HG02678 (cell line): ENCODE measurements at regions not wholly inside any gene's neighbourhood (a gene's known extent, or its start where the extent isn't known, plus 50 kb on each side); places are given as distances from the start of the nearest gene placed in this dataset.
"Not testable (repeated sequence)": the region's sequence is repeated elsewhere in the genome, so short reads cannot be mapped to it uniquely, and the experiment has no call there.

Experiments
- ATAC-seq: cut with Tn5 transposase; IDR thresholded peaks from one replicate; pipeline ENCODE4 v1.9.1; 2021; ENCODE audit warnings: mild to moderate bottlenecking, moderate library complexity; ENCODE audit not compliant: unreplicated experiment

DNA sequence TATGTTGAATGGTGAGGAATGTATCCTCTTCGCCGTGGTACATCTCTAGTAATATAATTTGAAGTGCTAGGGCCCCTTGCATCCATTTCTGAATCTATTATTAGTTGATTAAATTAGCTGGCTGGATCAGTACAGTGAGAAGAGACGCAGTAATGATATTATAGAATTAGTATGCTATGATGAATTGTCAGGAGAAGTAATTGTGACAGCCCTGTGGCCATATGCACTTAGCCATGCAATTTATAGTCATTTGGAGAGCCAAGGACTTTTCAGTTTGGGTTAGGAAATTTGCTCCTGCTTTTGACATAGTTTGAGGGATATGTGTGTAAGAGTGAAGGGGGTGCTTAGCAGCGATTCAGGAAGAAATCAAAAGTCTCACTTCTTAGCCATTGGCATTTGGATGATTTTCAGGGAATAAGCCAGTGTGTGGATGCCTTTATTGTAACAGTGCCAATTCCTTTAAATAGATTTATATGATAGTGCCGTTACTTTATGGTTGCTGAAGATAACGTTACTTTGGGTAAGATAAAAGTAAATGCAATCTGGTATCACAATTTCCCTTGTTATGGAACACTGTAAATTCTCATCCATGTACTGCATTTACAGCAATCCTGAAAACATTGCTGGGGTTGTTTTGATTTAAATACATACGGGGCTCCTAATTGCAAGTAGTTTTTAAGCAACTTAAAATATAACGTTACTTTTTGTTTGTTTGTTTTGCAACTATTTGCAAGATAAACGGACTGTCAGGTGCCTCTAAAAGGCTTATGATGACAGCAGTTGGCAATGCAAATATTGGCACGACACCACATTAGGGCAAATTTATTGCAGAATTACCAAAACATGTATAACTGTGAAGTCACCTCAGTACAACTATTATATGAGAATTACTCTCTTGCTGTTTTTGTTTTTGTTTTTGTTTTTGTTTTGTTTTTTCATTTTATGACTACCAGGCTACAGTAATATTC is 875.4 kb upstream of the WWC1 start:
- ATAC-seq = no peak

DNA sequence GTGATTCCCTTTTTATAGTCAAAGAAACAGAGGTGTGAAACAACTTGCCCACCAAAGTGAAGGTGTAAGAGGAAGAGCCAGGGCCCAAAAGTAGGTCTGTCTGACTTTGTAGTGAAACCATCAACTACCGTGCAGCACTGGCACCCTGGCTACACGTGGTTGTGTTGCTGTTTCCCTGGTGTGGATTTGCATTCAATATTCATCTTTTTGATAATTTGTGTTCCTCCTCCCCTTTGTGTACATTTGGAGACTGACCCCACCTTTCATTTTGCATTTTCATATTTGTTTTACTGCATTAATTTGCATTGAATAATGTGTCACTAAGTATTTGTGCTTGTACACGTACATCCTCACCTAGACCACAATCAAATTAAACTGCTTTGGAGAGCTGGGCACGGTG is 873.8 kb upstream of the WWC1 start:
- no peak for ATAC-seq

DNA sequence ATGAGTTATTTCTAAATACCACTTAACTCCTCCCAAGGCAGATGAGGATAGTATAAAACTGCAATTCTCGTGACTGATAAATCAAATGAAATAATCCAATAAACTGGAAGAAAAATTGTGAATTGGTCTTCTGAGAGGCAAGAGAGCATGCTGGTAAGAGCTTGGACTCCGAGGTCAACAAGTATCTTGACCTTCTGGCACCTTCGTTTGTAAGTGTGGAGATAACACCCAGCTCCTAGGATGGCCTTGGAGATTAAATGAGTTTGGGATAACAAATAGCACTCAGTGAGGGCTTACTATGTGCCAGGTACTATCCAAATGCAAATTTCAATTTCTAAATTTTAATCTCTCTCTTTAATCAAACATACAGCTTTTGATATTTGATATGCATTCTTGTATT is 866.3 kb upstream of the WWC1 start:
- ATAC-seq = no peak

DNA sequence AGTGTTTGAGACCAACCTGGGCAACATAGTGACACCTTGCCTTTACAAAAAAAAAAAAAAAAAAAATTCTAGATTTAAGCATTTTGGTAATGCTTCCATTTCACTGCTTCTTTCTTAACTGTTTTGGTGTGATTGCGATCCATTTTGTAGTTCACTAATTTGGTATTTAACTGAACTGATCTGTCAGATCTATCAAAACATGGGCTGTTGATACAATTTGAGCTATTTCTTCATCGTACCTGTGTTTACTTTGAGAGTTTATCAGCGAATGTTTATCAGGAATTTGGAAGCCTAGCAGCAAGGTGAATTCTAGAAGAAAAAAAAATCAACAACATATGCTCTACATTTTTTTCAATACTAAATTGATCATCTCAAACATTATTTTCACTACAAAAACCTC is 864.9 kb upstream of the WWC1 start:
- no peak for ATAC-seq

DNA sequence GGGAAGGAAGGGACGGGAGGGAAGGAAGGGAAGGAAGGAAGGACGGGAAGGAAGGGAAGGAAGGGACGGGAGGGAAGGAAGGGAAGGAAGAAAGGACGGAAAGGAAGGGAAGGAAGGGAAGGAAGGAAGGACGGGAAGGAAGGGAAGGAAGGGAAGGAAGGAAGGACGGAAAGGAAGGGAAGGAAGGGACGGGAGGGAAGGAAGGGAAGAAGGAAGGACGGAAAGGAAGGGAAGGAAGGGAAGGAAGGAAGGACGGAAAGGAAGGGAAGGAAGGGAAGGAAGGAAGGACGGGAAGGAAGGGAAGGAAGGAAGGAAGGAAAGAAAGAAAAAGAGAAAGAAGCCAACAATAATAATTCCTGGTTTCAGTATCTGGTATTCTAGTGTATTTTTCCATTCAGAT is 863.8 kb upstream of the WWC1 start:
- not testable (repeated sequence) for ATAC-seq

DNA sequence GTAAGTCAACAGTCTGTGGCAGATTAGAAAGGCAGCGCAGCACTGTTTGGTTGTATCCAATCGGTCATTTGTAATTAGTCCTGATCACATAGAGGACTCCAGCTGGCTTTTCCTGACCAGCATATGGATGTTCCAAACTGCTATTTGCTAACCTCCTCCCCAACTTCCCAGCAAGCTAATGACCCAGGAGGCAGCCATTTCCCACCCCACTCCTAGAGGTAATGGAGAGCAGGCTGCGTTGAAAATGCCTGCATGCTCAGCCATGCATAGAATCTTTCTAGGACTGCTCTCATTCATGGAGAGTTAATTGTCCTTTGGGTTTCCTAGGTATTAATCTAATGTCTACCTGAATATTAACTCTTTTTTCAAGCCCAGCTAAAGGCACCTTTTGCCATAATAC is 850.6 kb upstream of the WWC1 start:
- no peak for ATAC-seq

GRCh38 chr5:167442922-167443321 is 848.5 kb upstream of the WWC1 start:
- ATAC-seq = no peak

GRCh38 chr5:167447466-167448375 is 843.7 kb upstream of the WWC1 start:
- no peak for ATAC-seq

GRCh38 chr5:167448376-167448775 is 843.1 kb upstream of the WWC1 start:
- ATAC-seq = no peak

- ATAC-seq = no peak
These were observed 840.4 kb upstream of the WWC1 start for GRCh38 chr5:167451076-167451475.

DNA sequence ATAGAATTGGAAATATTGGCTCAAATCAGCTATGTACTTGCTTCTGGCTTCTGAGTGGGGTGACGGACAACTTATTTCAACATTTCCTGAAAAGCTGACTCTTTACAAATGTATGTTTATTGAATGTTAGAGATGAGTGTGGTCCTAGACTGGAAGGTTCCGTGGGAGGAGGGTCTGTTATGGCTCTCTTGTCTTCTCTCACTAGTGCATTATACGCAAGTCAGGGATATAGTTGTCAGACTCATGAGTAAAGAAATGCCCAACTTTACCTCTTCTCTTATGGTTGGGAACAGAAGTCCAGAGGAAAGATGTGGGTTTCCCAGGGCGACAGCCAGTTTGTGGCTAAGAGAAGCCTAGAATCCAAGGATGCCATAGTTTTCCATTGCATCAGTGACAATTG is 839.3 kb upstream of the WWC1 start:
- ATAC-seq = no peak

DNA sequence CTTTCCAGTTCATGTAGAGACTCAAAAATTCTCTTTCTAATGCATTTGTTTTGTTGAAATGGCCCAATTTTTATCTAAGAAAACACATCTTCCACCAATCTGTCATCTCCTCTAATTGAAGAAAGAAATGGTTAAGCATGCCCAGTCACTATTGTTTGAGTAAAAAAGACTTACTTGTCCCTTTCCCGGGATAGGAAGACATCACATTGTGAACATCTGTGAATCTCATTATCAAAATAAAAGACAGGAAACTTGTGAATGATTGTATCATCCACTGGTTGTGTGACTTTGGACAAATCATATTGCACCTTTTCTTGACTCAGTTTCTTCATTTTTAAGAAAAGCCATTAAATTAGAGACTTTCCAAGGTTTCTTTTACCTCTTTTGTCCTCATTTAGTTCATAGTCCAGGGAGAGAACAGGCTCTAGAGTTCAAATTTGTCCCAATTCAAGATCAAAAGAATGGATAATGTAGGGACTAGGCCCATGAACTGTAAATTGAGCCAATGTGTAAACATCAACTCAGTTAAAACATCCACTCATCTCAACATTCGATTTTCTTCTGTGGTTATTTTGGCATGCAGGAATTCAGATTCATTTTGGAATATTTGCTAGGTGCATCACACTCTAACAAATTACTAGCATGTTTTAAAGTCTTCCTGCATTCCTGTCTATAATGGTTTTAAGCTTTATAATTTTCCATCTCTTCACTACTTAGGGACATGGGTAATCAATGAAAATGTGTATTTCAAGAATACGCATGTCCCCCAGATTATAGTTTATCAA is 838.0 kb upstream of the WWC1 start:
- ATAC-seq = no peak

GRCh38 chr5:167458412-167458811 is 833.0 kb upstream of the WWC1 start:
- ATAC-seq = no peak

GRCh38 chr5:167460449-167461020 is 830.9 kb upstream of the WWC1 start:
- ATAC-seq = no peak

DNA sequence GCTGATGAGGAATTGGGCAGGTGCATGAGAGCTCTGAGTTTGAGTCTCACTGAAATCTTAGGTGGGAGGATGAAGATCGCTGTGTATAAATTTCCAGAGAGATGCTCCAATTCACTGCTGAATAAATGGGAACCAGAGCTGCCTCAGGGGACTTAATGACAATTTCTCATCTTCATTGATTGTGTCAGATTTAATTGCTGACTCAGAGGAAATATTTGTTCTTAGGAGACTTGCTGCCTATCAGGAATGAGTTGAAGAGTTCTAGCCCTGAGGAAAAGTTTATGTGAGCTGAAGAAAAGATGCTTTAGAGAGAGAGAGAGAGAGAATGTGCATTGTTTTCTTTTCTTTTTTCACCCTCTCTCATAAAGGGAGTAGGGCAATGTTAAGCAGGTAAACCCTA is 827.5 kb upstream of the WWC1 start:
- no peak for ATAC-seq

GRCh38 chr5:167466992-167467391 is 824.5 kb upstream of the WWC1 start:
- ATAC-seq = no peak

- ATAC-seq = no peak
These were observed 818.8 kb upstream of the WWC1 start for GRCh38 chr5:167472566-167473108.

DNA sequence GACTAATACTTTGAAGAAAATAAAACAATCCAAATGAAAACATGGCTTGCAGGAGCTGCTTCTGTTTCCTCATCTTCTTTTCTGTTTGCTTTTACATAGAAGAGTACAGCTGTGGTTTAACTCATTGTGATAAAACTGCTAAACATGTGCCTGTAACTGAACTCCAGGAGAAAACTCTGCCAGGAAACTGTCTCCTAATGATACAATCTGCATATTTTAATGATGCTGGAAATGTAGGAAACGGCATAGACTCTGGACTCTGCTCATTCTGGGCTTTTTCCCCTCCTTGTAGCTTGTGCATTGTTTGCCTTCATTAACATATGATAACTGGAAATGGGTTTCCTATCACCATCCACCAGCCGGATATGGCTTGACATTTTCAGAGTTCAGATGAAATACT is 813.3 kb upstream of the WWC1 start:
- ATAC-seq = no peak

DNA sequence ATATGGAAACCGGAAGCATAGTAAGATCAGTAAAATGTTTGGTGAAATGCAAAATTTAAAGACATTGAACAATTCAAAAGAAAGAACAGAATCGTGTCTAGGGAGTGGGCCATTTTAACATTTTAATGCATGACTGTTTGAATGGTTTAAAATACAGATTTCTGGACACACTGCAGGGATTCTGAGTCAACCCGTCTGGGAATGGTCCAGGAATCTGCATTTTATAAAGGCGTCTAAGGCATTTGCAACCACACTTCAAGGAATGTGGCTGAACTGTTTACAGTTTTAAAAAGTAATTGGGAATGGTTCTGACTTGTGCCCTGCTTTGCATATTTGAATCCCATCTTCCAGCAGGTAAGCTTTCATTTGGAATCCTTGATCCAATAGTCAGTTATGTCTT is 811.7 kb upstream of the WWC1 start:
- ATAC-seq = no peak

GRCh38 chr5:167481345-167481744 is 810.1 kb upstream of the WWC1 start:
- no peak for ATAC-seq
